Left forelimb (tissue), 1 donor: ENCODE measurements at regions not wholly inside any gene's neighbourhood (a gene's known extent, or its start where the extent isn't known, plus 50 kb on each side); places are given as distances from the start of the nearest gene placed in this dataset.
A peak's percentile ranks its signal among the peaks of the same experiment; 100 is the strongest.

Source experiments
- DNase-seq: peaks from one replicate; pipeline ENCODE4 v3.0.0-alpha.2; 2018; ENCODE audit warnings: low spot score

DNA sequence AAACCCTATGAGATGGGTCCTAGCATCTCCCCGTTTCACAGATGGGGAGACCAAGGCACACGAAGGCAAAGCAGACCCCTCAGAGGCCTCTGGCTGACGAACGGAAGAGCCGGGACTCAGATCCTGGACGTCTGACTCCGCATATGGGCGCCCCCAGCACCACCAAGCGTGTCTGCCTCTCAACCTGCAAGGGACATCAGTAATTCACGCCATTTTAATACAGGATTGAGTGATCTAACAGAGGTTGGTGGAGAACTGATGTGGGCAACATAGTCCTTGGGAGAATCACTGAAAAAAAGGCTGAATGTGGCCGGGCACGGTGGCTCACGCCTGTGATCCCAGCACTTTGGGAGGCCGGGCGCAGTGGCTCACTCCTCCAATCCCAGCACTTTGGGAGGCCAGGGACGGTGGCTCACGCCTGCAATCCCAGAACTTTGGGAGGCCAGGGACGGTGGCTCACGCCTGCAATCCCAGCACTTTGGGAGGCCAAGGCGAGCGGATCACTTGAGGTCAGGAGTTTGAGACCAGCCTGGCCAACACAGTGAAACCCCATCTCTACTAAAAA lies 206.6 kb downstream of the DLL1 start:
- peak; percentile 17 for DNase-seq

DNA sequence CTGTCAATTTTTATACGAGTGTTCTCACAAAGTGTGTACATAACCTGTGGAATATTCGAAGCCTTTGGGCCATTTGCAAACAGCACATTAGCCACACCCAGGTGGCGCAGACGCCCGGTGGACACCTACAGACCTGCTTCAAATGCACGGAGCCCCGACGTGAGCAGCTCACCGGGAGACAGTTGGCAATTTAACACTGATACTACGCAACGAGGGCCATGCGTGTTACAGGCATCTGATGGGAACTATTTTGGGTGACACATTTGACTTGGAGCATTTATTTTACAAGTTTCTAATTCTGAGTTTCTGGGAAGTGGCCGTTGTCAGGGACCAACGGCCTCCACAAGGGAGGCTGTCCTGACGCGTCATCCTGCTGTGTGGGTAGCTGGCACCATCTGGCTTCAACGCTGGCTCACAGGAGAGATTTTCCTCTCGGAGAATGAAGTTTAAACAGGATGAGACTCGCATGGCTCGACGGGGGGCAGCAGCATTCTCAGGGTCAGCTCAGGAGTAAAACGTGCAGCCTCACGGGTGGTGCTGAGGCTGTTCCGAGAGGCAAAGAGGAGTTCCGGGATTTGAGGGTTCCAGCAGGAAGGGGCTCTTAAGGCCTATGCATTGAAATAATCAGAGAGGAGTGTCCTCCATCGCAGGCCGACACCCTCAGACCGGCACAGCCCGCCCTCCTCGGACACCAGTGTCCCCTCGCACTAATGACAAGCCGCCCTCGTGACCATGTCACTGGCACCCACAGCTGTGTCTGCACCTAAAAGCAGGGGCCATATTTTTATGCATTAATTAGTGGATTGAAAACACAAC lies 207.4 kb downstream of the DLL1 start:
- peak; percentile 31 for DNase-seq

DNA sequence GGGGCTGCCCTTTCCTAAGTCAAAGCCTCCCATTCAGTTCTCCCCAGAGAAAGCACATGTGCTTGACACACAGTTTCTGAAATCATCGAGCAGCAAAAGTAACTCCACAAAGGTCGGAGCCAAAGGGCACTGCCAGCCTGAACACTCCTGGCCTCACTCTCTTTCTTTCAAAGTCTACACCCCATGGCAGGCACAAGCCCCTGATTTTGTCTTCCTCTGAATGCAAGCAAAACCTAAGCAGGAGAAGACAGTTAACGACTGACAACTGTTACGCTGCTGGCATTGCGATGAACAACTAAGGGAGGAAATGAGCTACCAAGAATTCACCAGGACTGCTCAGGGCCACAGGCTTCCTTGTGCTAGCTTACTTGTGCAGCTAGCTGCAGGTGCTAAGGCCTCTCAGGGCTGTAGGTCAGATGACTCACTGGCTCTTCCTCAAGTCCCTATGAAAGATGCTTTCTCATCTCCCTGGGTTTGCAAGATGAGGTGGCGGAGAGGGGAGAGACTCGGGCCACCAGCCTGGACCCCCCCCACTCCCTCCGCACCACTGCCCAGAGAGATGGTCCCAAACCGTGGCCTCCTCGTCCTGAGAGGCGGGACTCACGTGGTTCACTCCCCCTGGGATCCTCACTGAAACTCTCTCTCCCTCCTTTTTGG lies 208.2 kb downstream of the DLL1 start:
- peak; percentile 47 for DNase-seq

DNA sequence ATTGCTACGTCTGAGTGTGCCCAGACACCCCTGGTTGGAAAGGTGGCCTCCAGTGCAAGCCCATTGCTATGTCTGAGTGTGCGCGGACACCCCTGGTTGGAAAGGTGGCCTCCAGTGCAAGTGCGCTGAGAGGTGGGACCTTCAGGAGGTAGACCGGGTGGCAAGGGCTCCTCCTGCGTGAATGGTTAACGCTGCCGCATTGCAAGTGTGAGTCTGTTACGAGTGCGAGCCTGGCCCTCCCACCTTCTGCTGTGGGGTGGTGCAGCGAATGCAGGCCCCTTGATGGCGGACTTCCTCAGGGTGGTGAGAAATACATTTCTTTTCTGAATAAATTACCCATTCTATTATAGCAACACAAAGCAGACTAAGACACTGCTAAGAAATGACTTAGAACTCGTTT lies 208.8 kb downstream of the DLL1 start:
- DNase-seq, result peak; percentile 56

DNA sequence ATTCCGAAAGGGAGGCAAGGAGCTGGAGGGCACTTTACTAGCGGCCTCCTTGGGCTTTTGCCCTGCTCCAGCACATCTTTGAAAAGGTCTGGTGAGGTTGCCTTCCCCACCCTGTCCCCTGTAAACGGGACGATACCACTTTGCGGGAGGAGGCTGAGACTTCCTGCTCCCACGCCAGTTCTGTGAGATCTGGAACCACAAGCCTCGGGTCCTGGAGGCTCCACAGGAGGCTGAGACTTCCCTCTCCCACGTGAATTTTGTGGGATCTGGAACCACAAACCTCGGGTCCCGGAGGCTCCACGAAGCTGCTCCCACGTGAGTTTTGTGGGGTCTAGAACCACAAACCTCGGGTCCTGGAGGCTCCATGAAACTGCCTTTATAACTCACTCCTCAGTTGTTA lies 209.3 kb downstream of the DLL1 start:
- peak; percentile 47 for DNase-seq

DNA sequence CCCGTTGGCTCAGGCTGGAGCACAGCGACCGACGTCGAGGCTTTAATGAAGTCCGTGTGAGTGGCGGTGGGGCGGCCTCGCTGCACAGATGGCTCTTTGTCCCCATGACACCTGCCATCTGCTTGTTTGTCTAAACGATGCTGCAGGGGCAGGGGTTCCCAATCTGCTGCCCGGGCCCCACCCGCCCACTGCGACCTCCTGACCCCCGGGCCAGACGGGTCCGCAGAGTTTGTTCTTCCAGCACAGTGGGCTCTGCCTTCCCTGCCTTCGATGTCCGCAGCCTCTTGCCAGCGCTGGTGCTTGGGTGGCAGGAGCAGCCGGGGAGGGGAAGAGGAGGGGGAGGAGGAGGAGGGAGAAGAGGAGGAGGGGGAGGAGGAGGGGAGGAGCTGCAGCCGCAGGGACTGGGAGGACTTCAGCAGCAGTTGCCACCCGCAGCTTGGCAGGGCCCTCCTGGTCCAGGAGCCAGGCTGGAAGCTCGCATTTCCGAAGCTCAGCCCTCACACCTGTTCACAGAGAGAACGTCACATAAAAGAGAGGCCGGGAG lies 210.0 kb downstream of the DLL1 start:
- peak; percentile 66 for DNase-seq

DNA sequence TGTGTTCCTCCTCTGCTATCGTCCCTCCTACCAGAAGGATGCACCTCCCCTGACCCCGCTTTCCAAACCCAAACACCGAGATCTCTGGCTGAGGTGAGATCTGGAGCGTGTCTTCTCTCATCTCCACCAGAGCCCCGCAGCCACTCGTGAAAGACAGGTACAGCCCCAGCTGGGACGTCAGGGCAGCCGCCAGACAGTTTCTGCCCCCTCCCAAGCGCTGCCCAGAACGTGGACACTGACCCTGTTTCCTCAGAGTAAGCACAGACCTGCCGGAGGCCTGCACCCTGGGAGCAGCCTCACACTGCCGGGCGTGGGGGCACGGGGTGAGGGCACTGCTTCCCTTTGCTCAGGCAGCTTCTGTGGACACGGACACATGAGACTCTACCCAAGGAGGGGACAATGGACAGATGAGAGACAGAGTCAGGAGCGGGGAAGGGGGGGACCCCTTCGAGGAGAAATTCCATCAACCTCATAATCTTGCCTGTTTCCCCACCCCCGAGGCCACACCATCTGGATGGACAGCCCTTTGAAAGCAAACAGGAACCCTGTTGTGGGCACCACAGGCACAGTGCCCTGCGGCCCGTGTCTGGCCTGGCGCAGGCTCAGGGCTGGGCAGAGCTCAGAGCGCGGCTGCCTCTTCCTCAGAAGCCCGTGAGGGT lies 210.6 kb downstream of the DLL1 start:
- DNase-seq, result peak; percentile 49

DNA sequence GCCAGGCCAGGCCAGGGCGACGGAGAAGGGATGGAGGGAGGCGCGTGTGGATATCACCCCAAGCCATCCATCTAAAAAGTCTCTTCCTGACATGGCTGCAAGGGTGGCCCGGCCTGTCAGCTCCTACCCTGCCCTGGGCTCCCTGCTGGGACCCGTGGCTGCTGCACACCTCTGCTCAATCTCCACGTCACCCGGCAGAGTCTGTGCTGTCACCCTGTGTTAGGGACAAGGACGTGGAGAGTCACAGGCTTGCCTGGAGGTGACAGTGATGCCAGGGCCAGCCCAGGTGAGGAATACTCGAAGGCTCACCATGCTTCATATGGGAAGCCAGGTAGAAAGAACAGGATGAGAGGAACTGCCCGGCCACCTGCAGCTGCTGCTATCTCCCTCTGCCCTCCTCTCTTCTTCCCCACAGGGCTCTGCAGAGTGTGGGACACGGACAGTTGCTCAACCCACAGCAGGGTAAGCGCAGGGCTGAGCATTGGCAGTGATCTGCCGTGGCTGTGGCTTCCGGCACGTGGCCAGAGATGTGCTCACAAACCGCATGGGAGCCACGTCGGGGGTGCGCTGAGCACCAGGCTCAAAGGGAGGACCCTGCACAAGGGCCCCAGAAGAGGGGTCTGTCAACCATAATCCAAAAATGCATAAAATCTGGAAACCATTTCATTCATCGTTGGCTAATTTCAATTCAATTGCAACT lies 214.3 kb downstream of the DLL1 start:
- peak; percentile 45 for DNase-seq

DNA sequence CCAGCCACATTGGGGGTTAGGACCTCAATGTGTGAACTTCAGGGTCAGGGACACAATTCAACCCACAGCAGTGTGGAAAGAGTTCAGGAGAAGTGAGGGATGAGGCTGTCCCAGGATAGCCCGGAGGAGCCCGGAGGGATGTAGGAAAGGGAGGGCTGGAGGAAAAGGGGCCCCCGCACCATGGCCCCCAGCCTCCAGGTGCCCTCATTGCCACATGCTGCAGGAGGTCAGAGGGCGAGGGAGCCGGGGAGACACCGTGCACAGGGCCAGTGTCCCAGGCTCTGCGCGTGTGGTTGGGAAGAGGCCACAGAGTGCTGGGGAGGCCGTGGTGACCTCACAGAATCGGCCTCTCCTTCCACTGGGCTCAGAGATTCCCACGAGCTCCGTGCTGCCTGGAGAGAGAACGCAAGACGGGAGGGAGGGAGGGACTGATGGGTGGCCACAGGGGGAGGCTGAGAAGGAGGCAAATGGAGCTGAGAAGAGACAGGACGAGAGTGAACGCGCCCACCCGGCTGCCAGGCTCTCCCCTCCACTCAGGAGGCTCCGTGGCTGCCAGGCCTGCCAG lies 215.1 kb downstream of the DLL1 start:
- DNase-seq, result no peak

DNA sequence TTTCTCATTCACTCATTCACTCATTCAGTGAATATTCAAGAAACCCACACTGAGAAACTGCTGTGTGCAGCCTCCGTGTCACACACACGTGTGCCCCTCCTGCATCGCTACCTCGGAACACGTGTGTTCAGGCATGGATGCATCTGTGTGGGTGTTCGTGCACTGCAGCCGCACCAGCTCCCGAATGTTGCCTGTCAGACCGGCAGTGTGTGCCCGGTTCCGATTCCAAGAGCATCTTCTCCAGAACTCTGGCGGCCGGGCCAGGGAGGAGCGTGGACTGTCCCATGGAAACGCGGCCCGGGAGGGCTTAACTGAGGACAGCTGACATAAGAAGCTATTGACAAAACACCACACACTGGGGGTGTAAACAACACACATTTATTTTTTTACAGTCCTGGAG lies 216.0 kb downstream of the DLL1 start:
- DNase-seq, result no peak

DNA sequence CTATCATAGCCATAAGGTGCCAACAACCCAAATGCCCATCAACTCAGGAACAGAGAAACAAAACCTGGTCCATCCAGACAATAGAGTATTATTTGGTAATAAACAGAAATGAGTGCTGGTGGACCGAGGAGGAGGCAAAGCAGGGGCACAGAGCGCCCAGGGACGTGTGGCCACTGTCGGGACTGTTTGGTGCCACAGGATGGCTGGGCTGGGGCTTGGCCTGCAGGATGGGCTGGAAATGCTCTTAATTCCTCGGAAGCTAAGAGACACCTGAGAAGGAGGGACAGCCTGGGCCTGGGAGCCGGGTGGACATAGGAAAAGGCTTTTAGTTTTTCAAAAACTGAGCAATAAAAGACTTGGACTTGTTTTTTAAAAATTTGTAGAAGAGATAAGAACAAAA lies 216.4 kb downstream of the DLL1 start:
- DNase-seq, result peak; percentile 41

DNA sequence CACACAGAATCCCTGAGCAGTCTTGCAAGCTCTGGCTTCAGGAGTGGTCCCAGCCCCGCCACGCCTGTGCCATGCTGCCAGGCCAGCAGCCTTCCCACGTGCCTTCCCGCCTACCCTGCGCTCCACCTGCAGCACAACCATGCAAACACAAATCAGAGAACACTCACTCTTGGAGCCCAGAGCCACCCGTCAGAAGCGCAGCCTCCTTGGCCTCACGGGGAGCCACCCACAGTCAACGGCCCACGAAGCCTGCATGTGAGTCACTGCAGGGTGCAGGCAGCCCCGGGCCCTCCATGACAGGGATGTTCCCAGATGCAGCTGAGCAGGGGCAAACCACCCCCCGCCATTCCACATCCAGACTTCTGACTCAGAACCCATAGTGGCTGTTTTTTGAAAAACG lies 217.0 kb downstream of the DLL1 start:
- DNase-seq, result peak; percentile 22

DNA sequence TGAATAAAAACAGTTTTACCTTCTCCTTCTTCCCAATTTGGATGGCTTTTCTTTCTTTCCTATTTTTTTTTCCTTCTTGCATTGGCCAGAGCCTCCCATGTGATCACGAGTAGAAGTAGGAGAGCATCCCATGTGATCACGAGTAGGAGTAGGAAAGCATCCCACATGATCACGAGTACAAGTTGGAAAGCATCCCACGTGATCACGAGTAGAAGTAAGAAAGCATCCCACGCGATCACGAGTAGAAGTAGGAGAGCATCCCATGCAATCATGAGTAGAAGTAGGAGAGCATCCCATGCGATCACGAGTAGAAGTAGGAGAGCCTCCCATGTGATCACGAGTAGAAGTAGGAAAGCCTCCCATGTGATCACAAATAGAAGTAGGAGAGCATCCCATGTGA lies 218.6 kb downstream of the DLL1 start:
- peak; percentile 14 for DNase-seq

DNA sequence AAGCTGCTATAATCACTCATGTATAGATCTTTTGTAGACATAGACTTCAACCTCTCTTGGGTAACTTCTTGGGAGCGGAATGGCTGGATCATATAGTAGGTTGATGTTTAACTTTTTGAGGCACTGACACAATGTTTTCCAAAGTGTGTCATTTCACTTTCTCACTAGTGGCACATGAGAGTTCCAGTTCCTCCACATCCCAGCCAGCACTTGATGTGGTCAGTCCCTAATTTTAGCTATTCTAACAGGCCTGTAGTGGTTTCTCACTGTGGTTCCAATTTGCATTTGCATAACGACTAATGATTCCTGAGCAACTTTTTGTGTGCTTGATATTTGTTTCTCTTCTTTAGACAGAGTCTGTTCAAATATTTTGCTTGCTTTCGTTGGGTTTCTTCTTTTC lies 221.3 kb downstream of the DLL1 start:
- DNase-seq, result no peak

DNA sequence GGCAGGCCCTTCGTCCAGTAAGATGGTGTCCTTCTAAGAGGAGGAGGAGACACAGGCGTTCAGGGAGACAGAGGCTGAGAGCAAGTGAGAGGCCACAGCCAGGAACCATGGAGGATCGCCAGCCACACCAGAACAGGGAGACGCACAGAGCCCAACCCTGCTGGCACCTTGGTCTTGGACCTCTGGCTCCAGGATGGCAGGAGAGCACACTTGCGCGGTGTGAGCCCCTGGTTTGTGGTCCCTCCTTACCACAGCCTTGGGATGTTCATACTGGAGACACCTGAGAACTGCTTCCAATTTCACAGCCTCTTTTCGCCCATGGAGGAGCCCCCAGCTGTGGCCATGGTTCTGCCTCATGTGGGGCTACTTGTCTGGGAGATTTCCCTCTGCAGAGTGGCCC lies 222.4 kb downstream of the DLL1 start:
- DNase-seq, result no peak

DNA sequence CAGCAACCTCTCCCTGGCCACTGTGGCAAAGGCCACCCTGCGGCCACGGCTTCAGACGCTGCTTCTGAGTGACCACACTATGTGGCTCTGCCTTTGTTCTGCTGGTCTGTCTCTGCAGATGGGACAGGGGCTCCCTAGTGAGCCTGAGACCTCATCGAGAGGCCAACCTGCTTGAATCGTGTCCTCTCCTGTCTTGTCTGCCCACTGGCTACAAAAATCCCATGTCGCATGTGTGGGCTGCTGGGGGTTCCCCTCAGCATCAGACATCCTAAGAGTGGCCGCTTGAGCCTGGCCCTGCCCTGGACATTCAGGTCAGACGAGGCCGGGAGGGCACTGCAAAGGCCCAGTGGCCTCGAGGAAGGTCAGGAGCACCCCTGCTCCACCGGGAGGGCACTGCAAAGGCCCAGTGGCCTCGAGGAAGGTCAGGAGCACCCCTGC lies 222.9 kb downstream of the DLL1 start:
- no peak for DNase-seq

DNA sequence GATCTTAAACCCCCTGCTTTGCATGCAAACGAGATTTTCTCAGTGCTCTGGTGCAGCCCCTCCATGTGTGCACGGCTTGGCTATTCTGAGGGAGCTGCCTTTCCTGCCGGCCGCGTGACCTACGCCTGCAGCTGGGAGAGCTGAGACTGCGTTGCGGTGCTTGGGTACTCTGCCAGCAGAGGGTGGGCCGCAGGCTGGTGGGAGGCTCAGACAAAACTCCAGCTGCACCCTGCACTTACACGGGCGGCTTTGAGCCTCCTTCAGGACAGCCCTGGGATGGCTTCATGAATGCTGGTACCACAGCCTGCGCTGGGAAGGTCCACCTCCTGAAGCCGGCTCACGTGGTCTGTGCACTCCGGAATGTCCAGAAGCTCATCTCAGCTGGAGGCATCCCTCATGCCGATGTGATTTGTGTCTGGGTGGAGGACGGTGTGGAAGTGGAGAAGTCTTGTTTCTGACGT lies 223.7 kb downstream of the DLL1 start:
- no peak for DNase-seq

DNA sequence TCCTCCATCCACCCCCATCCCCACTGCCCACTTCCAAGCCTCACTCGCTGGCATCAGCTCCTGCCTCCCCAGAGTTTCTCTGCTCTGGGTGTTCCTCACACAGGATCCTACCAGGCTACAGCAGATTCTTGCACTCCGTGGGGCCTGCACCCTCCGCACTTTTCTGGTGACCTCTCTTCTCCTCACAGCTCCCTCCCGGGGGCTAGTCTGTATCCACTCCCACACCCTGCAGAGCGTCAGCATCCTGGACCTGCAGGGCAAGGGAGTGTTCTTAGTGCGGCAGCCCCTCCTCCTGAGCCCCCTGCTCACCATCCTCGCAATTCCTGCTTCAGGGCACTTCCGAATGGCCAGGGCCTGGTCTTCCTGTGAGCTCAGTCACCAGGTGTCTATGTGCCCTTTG lies 224.2 kb downstream of the DLL1 start:
- no peak for DNase-seq

DNA sequence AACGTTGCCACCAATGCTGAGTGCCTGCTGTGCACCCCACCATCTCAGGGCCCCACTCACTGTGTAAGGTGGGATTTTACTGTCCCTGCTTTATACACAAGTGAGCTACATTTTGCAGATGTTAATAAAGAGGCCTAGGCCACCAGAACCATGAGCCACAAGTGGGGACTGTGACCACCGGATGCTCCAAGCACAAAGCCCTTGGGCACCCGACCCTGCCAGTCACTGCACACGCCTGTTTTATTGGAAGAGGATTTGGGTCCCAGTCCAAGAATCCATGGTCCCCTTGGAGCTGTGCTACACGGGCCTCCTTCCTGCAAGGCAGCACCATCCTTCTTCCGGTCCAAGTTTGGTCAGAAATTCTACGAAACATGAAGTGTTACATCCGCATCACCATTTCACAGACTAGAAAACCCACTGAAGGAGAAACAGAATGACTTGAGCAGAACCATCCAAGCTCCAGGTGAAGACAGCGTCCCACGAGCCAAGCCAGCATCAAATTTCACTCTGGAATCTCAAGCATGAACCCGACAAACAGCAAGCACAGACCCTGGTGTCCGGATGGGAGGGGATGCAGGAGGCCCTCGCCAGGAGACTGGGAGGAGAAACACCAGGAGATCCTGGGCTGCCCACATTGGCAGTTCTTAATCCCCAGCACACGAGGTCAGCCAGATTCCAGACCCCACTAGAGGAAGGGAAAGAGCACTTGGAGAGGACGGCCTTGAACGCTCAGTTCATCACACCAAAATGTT lies 226.9 kb downstream of the DLL1 start:
- DNase-seq, result no peak

DNA sequence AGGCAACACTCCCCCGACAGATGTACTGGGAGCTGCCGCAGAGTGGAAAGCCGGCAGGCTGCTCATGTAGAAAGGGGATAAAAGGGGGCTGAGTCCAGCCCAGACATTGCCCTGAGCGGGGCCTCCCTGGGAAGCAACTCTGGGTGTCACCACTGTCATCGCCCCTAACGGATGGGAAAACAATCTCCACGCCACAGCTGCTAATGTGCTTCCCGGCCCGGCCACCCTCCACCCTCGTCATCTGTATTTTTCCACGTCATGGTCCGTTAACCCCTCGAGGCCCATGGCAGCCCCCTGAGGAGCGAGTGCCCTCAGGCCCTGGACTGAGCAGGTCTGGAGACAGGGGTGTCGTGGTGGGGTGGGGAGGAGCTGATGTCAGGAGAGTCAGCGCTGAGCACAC lies 227.4 kb downstream of the DLL1 start:
- DNase-seq, result no peak

DNA sequence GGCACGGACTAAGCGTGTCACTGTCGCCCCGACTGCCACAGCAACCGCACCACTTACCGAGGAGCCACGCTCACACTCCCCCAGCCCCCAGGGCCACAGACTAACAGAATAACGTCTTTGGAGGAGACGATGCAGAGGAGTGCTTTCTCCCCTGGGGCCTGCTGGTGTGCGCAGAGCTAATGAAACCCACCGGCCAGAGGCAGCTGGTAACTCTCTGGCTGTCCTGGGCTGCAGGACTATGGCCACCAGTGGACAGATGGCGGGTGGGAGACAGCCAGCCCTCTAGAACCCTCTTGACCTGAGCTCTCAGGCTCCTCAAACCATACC lies 228.0 kb downstream of the DLL1 start:
- DNase-seq, result no peak
